ENCODE measurements at regions not wholly inside any gene's neighbourhood (a gene's known extent, or its start where the extent isn't known, plus 50 kb on each side); places are given as distances from the start of the nearest gene placed in this dataset.
"Not testable (repeated sequence)": the region's sequence is repeated elsewhere in the genome, so short reads cannot be mapped to it uniquely, and the experiment has no call there.

GRCh38 chr1:185517808-185518419, 200.9 kb upstream of the IVNS1ABP start:
- ChIA-PET CTCF (no interaction called here), POLR2A (no interaction called here)

GRCh38 chr1:185517301-185517700, 200.3 kb upstream of the IVNS1ABP start:
- H3K4me3 ChIP-seq (ENCODE audit: low read depth, low read length); POLR2A ChIA-PET; H3K36me3 ChIP-seq (ENCODE audit: control insufficient read depth, insufficient read depth, low read length); H3K27me3 ChIP-seq (ENCODE audit: control insufficient read depth, insufficient read depth, low read length); CTCF ChIA-PET; DNase-seq (ENCODE audit: low read depth): not testable (repeated sequence)

More at GRCh38 chr1:185517808-185518419, 200.9 kb upstream of the IVNS1ABP start:
- TF ChIP-seq, protein P1, sequence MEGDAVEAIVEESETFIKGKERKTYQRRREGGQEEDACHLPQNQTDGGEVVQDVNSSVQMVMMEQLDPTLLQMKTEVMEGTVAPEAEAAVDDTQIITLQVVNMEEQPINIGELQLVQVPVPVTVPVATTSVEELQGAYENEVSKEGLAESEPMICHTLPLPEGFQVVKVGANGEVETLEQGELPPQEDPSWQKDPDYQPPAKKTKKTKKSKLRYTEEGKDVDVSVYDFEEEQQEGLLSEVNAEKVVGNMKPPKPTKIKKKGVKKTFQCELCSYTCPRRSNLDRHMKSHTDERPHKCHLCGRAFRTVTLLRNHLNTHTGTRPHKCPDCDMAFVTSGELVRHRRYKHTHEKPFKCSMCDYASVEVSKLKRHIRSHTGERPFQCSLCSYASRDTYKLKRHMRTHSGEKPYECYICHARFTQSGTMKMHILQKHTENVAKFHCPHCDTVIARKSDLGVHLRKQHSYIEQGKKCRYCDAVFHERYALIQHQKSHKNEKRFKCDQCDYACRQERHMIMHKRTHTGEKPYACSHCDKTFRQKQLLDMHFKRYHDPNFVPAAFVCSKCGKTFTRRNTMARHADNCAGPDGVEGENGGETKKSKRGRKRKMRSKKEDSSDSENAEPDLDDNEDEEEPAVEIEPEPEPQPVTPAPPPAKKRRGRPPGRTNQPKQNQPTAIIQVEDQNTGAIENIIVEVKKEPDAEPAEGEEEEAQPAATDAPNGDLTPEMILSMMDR (IDR thresholded peaks at IDR 0.05; ENCODE audit: insufficient read depth, low read depth, low read length), result no peak
- Histone ChIP-seq H3K4me3 (ENCODE audit: low read depth, low read length) (no peak overlapping the region), H3K36me3 (ENCODE audit: control insufficient read depth, insufficient read depth, low read length) (no peaks in the 10 kb centered on the region), H3K27me3 (ENCODE audit: control insufficient read depth, insufficient read depth, low read length) (no peaks in the 10 kb centered on the region)
- DNase-seq (ENCODE audit: low read depth), result no peak

GRCh38 chr1:185515696-185516095, 198.7 kb upstream of the IVNS1ABP start:
- TF ChIP-seq, protein P1 (IDR thresholded peaks at IDR 0.05; ENCODE audit: insufficient read depth, low read depth, low read length), result no peak
- ChIA-PET POLR2A (interaction anchor here (0.6 kb wide), 1 partner anchor 31 kb away, joined by 3 read pairs; no protein-coding TSS in a partner anchor), CTCF (interaction anchor here (1.5 kb wide), 1 partner anchor 11 kb away, joined by 10 read pairs; no protein-coding TSS in a partner anchor)
- Histone ChIP-seq H3K27me3 (ENCODE audit: control insufficient read depth, insufficient read depth, low read length) (no peaks in the 10 kb centered on the region), H3K36me3 (ENCODE audit: control insufficient read depth, insufficient read depth, low read length) (no peaks in the 10 kb centered on the region), H3K4me3 (ENCODE audit: low read depth, low read length) (no peak overlapping the region)
- no peak for DNase-seq (ENCODE audit: low read depth)

DNA sequence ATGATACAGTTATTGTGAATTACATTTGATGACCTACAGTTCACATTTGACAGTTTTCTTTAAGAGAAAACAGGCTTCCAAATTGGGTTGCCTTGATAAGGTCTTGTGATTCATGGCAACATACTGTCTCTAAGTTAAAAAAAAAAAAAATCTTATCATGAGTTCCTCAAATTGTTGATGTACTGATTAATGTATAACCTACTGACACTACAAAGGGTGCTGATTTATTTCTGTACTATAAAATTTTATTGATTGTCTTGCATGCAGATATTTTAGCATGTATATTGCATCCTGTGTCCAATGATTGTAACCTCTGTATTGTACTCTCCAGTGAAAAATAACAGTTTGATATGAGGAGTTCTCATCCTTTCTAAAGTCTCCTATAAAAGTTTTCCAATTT, 197.3 kb upstream of the IVNS1ABP start:
- POLR2A ChIA-PET, result no interaction called here
- CTCF ChIA-PET, result interaction anchor here (1.4 kb wide), 1 partner anchor 19 kb away, joined by 3 read pairs; no protein-coding TSS in a partner anchor
- H3K4me3 ChIP-seq (ENCODE audit: low read depth, low read length), result no peak overlapping the region
- no peaks in the 10 kb centered on the region for H3K27me3 ChIP-seq (ENCODE audit: control insufficient read depth, insufficient read depth, low read length)
- DNase-seq (ENCODE audit: low read depth), result no peak
- TF ChIP-seq, protein P1 (IDR thresholded peaks at IDR 0.05; ENCODE audit: insufficient read depth, low read depth, low read length), result no peak
- H3K36me3 ChIP-seq (ENCODE audit: control insufficient read depth, insufficient read depth, low read length), result no peaks in the 10 kb centered on the region

GRCh38 chr1:185512442-185512841, 195.4 kb upstream of the IVNS1ABP start:
- H3K36me3 ChIP-seq (ENCODE audit: control insufficient read depth, insufficient read depth, low read length), result no peaks in the 10 kb centered on the region
- ChIA-PET CTCF (no interaction called here), POLR2A (no interaction called here)
- DNase-seq (ENCODE audit: low read depth), result no peak
- TF ChIP-seq, protein P1 (IDR thresholded peaks at IDR 0.05; ENCODE audit: insufficient read depth, low read depth, low read length), result no peak
- no peak overlapping the region for H3K4me3 ChIP-seq (ENCODE audit: low read depth, low read length)
- no peaks in the 10 kb centered on the region for H3K27me3 ChIP-seq (ENCODE audit: control insufficient read depth, insufficient read depth, low read length)

GRCh38 chr1:185501099-185501498, 184.1 kb upstream of the IVNS1ABP start:
- CTCF ChIA-PET, result no interaction called here

More at GRCh38 chr1:185501099-185501498, 184.1 kb upstream of the IVNS1ABP start:
- TF ChIP-seq, protein P1 (IDR thresholded peaks at IDR 0.05; ENCODE audit: insufficient read depth, low read depth, low read length), result no peak
- Histone ChIP-seq H3K4me3 (ENCODE audit: low read depth, low read length) (no peak overlapping the region), H3K36me3 (ENCODE audit: control insufficient read depth, insufficient read depth, low read length) (no peaks in the 10 kb centered on the region), H3K27me3 (ENCODE audit: control insufficient read depth, insufficient read depth, low read length) (no peaks in the 10 kb centered on the region)
- no peak for DNase-seq (ENCODE audit: low read depth)
- POLR2A ChIA-PET, result no interaction called here

Data from BJ (cell line).